ENCODE measurements at regions not wholly inside any gene's neighbourhood (a gene's known extent, or its start where the extent isn't known, plus 50 kb on each side); places are given as distances from the start of the nearest gene placed in this dataset.

DNA sequence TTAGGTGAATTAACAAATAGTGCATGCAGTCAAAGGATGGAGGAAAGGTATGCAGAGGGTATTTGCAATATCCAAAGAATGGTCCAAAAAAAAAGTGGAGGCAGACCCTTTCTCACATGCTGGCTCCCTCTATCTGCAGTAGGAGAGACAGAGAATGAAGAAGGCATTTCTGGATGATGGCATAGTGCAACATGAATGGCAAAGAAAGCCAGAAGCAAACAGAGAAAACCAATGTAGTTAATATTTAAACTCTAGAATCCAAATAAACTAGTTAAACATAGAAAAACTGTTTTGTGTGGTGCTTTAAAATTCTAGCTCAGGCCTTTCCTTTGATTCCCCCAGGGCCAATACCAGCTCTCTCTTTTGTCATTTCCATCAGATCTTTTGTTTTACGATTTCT is 403.1 kb upstream of the WWC1 start:
- no TSS peak for BruUV-seq (replicated peaks)
- no peaks in the 10 kb centered on the region for H3K9me2 ChIP-seq (ENCODE audit: insufficient read depth, low read length)
- no peaks in the 10 kb centered on the region for H3K36me3 ChIP-seq (ENCODE audit: insufficient read depth, low read length)
- no peak overlapping the region for H3K4me2 ChIP-seq (ENCODE audit: low read length)
- TF ChIP-seq, protein P1, sequence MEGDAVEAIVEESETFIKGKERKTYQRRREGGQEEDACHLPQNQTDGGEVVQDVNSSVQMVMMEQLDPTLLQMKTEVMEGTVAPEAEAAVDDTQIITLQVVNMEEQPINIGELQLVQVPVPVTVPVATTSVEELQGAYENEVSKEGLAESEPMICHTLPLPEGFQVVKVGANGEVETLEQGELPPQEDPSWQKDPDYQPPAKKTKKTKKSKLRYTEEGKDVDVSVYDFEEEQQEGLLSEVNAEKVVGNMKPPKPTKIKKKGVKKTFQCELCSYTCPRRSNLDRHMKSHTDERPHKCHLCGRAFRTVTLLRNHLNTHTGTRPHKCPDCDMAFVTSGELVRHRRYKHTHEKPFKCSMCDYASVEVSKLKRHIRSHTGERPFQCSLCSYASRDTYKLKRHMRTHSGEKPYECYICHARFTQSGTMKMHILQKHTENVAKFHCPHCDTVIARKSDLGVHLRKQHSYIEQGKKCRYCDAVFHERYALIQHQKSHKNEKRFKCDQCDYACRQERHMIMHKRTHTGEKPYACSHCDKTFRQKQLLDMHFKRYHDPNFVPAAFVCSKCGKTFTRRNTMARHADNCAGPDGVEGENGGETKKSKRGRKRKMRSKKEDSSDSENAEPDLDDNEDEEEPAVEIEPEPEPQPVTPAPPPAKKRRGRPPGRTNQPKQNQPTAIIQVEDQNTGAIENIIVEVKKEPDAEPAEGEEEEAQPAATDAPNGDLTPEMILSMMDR (conservative IDR thresholded peaks at IDR 0.05; ENCODE audit: low read length): no peak
- ChIA-PET CTCF (ENCODE audit: unreplicated experiment) (no interaction called here), POLR2A (no interaction called here)
- H2AFZ ChIP-seq (ENCODE audit: low read length): no peak overlapping the region
- no peaks in the 10 kb centered on the region for H3K79me2 ChIP-seq (ENCODE audit: insufficient read depth, low read depth, low read length)
- no peaks in the 10 kb centered on the region for H4K20me1 ChIP-seq (ENCODE audit: insufficient read depth, low read length)
- DNase-seq (ENCODE audit: low spot score): no peak
- no peak overlapping the region for H3K27ac ChIP-seq (ENCODE audit: low read depth, low read length, poor library complexity, severe bottlenecking)
- no peaks in the 10 kb centered on the region for H3K4me1 ChIP-seq (ENCODE audit: insufficient read depth, low read length, poor library complexity, severe bottlenecking)
- H3K4me3 ChIP-seq (ENCODE audit: low read depth, low read length, poor library complexity, severe bottlenecking): no peak overlapping the region
- H3K9me3 ChIP-seq (ENCODE audit: low read length): no peaks in the 10 kb centered on the region
- intact Hi-C loops (cut with micrococcal nuclease; ENCODE audit: unreplicated experiment): no loop called here

DNA sequence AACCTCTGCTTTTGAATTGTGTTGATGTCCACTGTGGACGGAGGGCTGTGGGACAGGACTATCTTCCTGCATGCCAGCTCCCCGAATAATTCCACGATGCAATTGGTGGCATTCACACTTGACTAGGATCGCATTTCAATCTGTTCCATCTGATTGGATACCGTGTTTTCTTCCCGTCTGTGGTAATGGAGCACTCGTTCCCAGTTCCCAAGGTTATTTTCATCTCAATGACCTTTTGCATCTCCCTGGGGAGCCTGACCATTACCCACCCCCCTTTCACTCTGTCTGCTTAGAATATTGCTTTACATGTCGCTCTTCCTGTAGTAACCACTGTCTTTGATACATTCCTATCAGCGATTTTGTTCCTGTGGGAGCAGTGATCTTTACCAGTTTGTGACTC is 402.2 kb upstream of the WWC1 start:
- no peak for DNase-seq (ENCODE audit: low spot score)
- Histone ChIP-seq H2AFZ (ENCODE audit: low read length) (no peak overlapping the region), H3K4me2 (ENCODE audit: low read length) (no peak overlapping the region), H4K20me1 (ENCODE audit: insufficient read depth, low read length) (no peaks in the 10 kb centered on the region), H3K79me2 (ENCODE audit: insufficient read depth, low read depth, low read length) (no peaks in the 10 kb centered on the region), H3K36me3 (ENCODE audit: insufficient read depth, low read length) (no peaks in the 10 kb centered on the region), H3K9me3 (ENCODE audit: low read length) (no peaks in the 10 kb centered on the region), H3K4me3 (ENCODE audit: low read depth, low read length, poor library complexity, severe bottlenecking) (no peak overlapping the region), H3K9me2 (ENCODE audit: insufficient read depth, low read length) (no peaks in the 10 kb centered on the region), H3K4me1 (ENCODE audit: insufficient read depth, low read length, poor library complexity, severe bottlenecking) (no peaks in the 10 kb centered on the region), H3K27ac (ENCODE audit: low read depth, low read length, poor library complexity, severe bottlenecking) (no peak overlapping the region)
- intact Hi-C loops (cut with micrococcal nuclease; ENCODE audit: unreplicated experiment): no loop called here
- no peak for TF ChIP-seq EZH2phosphoT487 (IDR thresholded peaks at IDR 0.05; ENCODE audit: borderline replicate concordance, low read depth, low read length)
- TF ChIP-seq, protein P1 (conservative IDR thresholded peaks at IDR 0.05; ENCODE audit: low read length): no peak
- no TSS peak for BruUV-seq (replicated peaks)
- ChIA-PET CTCF (ENCODE audit: unreplicated experiment) (no interaction called here), POLR2A (no interaction called here)

DNA sequence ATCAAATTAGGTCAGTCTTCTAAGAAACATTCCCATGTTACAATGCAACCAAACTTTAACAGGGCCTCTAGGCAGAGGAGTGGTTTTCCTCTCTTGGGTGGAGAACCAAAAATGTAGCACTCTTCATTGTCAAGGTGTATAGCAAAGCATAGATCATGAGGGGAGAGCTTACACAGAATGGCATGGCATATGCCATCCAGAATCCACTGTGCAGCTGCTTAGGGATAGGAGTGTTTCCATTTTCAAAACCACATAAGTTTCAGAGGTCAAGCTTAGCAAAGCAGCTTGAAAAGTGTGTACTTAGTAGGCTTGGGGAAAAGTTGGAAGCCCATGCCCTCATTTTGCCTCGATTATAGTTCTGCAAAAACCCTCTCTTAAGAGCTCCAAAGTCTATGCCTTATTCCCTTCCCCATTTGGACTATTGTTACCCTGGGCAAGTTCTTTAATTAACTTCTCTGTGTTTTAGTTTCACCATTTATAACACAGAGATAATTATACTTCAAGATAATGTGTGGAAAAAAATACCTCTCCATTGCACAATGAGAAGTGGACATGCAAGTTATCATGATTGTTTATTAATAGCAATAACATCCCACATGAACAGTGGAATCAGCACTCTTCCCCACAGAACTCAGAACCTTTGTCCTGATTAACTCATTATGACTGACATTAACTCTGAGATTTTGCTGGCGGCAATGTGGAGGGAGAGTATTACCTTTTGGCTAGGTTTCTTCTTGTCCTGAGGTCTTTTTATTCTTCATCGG is 398.9 kb upstream of the WWC1 start:
- Histone ChIP-seq H3K9me3 (ENCODE audit: low read length) (no peaks in the 10 kb centered on the region), H2AFZ (ENCODE audit: low read length) (no peak overlapping the region), H3K36me3 (ENCODE audit: insufficient read depth, low read length) (no peaks in the 10 kb centered on the region), H4K20me1 (ENCODE audit: insufficient read depth, low read length) (no peaks in the 10 kb centered on the region), H3K4me2 (ENCODE audit: low read length) (no peak overlapping the region), H3K4me3 (ENCODE audit: low read depth, low read length, poor library complexity, severe bottlenecking) (no peak overlapping the region), H3K9me2 (ENCODE audit: insufficient read depth, low read length) (no peaks in the 10 kb centered on the region), H3K4me1 (ENCODE audit: insufficient read depth, low read length, poor library complexity, severe bottlenecking) (no peaks in the 10 kb centered on the region), H3K27ac (ENCODE audit: low read depth, low read length, poor library complexity, severe bottlenecking) (no peak overlapping the region), H3K79me2 (ENCODE audit: insufficient read depth, low read depth, low read length) (no peaks in the 10 kb centered on the region)
- DNase-seq (ENCODE audit: low spot score): no peak
- no TSS peak for BruUV-seq (replicated peaks)
- ChIA-PET POLR2A (no interaction called here), CTCF (ENCODE audit: unreplicated experiment) (no interaction called here)
- intact Hi-C loops (cut with micrococcal nuclease; ENCODE audit: unreplicated experiment): no loop called here
- no peak for TF ChIP-seq EZH2phosphoT487 (IDR thresholded peaks at IDR 0.05; ENCODE audit: borderline replicate concordance, low read depth, low read length)
- TF ChIP-seq, protein P1 (conservative IDR thresholded peaks at IDR 0.05; ENCODE audit: low read length): no peak
